HepG2 (cell line): ENCODE measurements at regions not wholly inside any gene's neighbourhood (a gene's known extent, or its start where the extent isn't known, plus 50 kb on each side); places are given as distances from the start of the nearest gene placed in this dataset.

Experiments
- ATAC-seq: fragments of 200-7000 bp; cut with Tn5 transposase; 3 replicates; pipeline ENCODE4 v1.9.1; 2020; ENCODE audit warnings: mild to moderate bottlenecking, moderate library complexity
- BruUV-seq: library from RNA; stranded (reverse); fragments of 400-500 nt; replicated peaks from 2 replicates; lab custom pipeline; 2021; lab: Mats Ljungman, UMichigan
- CTCF ChIA-PET: fragments of 300-600 bp; formaldehyde crosslinking; extraction: SDS; loops from one replicate; lab custom pipeline; 2021; ENCODE audit warnings: low total read pairs, inconsistent platforms, low intra/inter-chr PET ratio; lab: Yijun Ruan, JAX
- POLR2A ChIA-PET: fragments of 350-600 bp; sonication (Branson Sonifier 250); formaldehyde crosslinking; loops from one replicate; lab custom pipeline; 2020; ENCODE audit warnings: antibody characterized with exemption, inconsistent platforms; lab: Yijun Ruan, JAX
- DNase-seq: peaks from one replicate; pipeline ENCODE4 v3.0.0-alpha.2; 2015; ENCODE audit warnings: low spot score
- FAIRE-seq: peaks from 3 replicates; lab custom pipeline; 2011; peaks lifted over from hg19 to GRCh38; lab: Jason Lieb, UNC
- H2AFZ ChIP-seq: one replicate; pipeline ENCODE4 v1.6.1; 2011; ENCODE audit warnings: low read length, inconsistent platforms
- H3K27ac ChIP-seq: fragments of 300-600 bp; 3 replicates; pipeline ENCODE4 v1.8.0; 2011; ENCODE audit warnings: mixed run types, mild to moderate bottlenecking, mixed read lengths, low read length, inconsistent platforms; ENCODE audit not compliant: insufficient read depth; ENCODE audit errors: extremely low read length
- H3K27me3 ChIP-seq, 2 experiments: fragments of 200-600 bp in 1 of 2; 2 replicates in 1 of 2; 3 replicates in 1 of 2; pipeline versions ENCODE4 v1.6.0 to v1.8.0; 2011; ENCODE audit warnings: low read length in 2 of 2, mild to moderate bottlenecking in 2 of 2, moderate library complexity in 2 of 2, inconsistent platforms in 1 of 2; ENCODE audit not compliant: insufficient read depth in 2 of 2, control insufficient read depth in 1 of 2
- H3K36me3 ChIP-seq, 2 experiments: fragments of 200-600 bp in 1 of 2; replicated peaks in 1 of 2; 2 replicates in 1 of 2; 3 replicates in 1 of 2; pipeline versions ENCODE4 v1.5.1 to v1.8.0; 2011; ENCODE audit warnings: low read length in 2 of 2, inconsistent platforms in 1 of 2; ENCODE audit not compliant: insufficient read depth in 2 of 2, control insufficient read depth in 1 of 2
- H3K4me1 ChIP-seq: 2 replicates; pipeline ENCODE4 v1.5.1; 2012; ENCODE audit warnings: low read length, inconsistent platforms; ENCODE audit not compliant: insufficient read depth
- H3K4me2 ChIP-seq: 2 replicates; pipeline ENCODE4 v1.6.0; 2011; ENCODE audit warnings: low read depth, low read length, inconsistent platforms
- H3K4me3 ChIP-seq, 3 experiments: fragments of 200-600 bp in 1 of 3; sonication (generic), shearing (Covaris generic) in 1 of 3; replicated peaks in 1 of 3; 2 replicates each; pipeline ENCODE4 v1.5.1; 2011 to 2016; ENCODE audit warnings: low read length in 3 of 3, inconsistent platforms in 2 of 3, low read depth in 2 of 3, mild to moderate bottlenecking in 2 of 3, control low read depth in 1 of 3, mixed read lengths in 1 of 3; ENCODE audit not compliant: insufficient read depth in 1 of 3
- H3K79me2 ChIP-seq: one replicate; pipeline ENCODE4 v1.6.1; 2011; ENCODE audit warnings: low read length, inconsistent platforms; ENCODE audit not compliant: insufficient read depth
- H3K9ac ChIP-seq: 2 replicates; pipeline ENCODE4 v1.6.0; 2011; ENCODE audit warnings: mild to moderate bottlenecking, low read depth, low read length, inconsistent platforms; ENCODE audit not compliant: insufficient read depth
- H3K9me3 ChIP-seq: 2 replicates; pipeline ENCODE4 v1.5.1; 2012; ENCODE audit warnings: mild to moderate bottlenecking, low read length
- H4K20me1 ChIP-seq: 2 replicates; pipeline ENCODE4 v1.6.0; 2011; ENCODE audit warnings: inconsistent platforms, mild to moderate bottlenecking, low read length, moderate library complexity; ENCODE audit not compliant: insufficient read depth
- CAMTA2 ChIP-seq: sonication (generic); formaldehyde crosslinking; IDR thresholded peaks from 2 replicates; pipeline ENCODE4 v1.4.0; 2020; ENCODE audit warnings: mild to moderate bottlenecking, missing genetic modification reagents, borderline replicate concordance
- CENPX ChIP-seq: sonication (generic); formaldehyde crosslinking; IDR thresholded peaks from 2 replicates; pipeline ENCODE4 v1.9.0; 2021; ENCODE audit warnings: mild to moderate bottlenecking, missing genetic modification reagents, moderate library complexity
- CHD2 ChIP-seq: IDR thresholded peaks from 2 replicates; pipeline ENCODE4 v1.6.1; 2011; ENCODE audit warnings: low read depth, low read length, improper control_type of control experiment
- ELF3 ChIP-seq: IDR thresholded peaks from 2 replicates; pipeline ENCODE4 v1.6.1; 2016; ENCODE audit warnings: missing genetic modification reagents, missing compliant biosample characterization
- FOXK1 ChIP-seq: sonication (generic); formaldehyde crosslinking; IDR thresholded peaks from 2 replicates; pipeline ENCODE4 v1.4.0; 2020; ENCODE audit warnings: low read depth, missing genetic modification reagents, borderline replicate concordance
- GABPB1 ChIP-seq: IDR thresholded peaks from 2 replicates; pipeline ENCODE4 v1.6.1; 2016; ENCODE audit warnings: mild to moderate bottlenecking, missing genetic modification reagents, moderate library complexity, missing compliant biosample characterization
- KAT8 ChIP-seq: IDR thresholded peaks from 2 replicates; pipeline ENCODE4 v1.6.1; 2016; ENCODE audit warnings: missing genetic modification reagents, missing compliant biosample characterization
- MAF1 ChIP-seq: sonication (generic); formaldehyde crosslinking; IDR thresholded peaks from 2 replicates; pipeline ENCODE4 v1.5.0; 2020; ENCODE audit warnings: missing genetic modification reagents, borderline replicate concordance
- MEIS2 ChIP-seq: sonication (generic); formaldehyde crosslinking; IDR thresholded peaks from 2 replicates; pipeline ENCODE4 v1.9.0; 2021; ENCODE audit warnings: mild to moderate bottlenecking, missing genetic modification reagents
- SOX13 ChIP-seq, 3 experiments: fragments of 450-650 bp in 1 of 3; sonication (generic) in 1 of 3; formaldehyde crosslinking in 1 of 3; IDR thresholded peaks in 2 of 3; conservative IDR thresholded peaks in 1 of 3; 2 replicates each; pipeline versions ENCODE4 v1.5.0 to v1.6.1; 2016 to 2020; ENCODE audit warnings: antibody characterized with exemption in 1 of 3, mild to moderate bottlenecking in 1 of 3, missing compliant biosample characterization in 1 of 3, missing genetic modification reagents in 1 of 3, moderate library complexity in 1 of 3
- ZFY ChIP-seq: sonication (generic); formaldehyde crosslinking; IDR thresholded peaks from 2 replicates; pipeline ENCODE4 v1.4.0; 2020; ENCODE audit warnings: missing genetic modification reagents
- ZNF142 ChIP-seq: sonication (generic); formaldehyde crosslinking; IDR thresholded peaks from 2 replicates; pipeline ENCODE4 v1.4.0; 2020; ENCODE audit warnings: missing genetic modification reagents
- ZNF232 ChIP-seq: sonication (generic); formaldehyde crosslinking; IDR thresholded peaks from 2 replicates; pipeline ENCODE4 v1.4.0; 2020; ENCODE audit warnings: missing genetic modification reagents, borderline replicate concordance
- ZNF335 ChIP-seq: sonication (generic); formaldehyde crosslinking; IDR thresholded peaks from 2 replicates; pipeline ENCODE4 v1.4.0; 2020; ENCODE audit warnings: missing genetic modification reagents
- ZNF337 ChIP-seq: sonication (generic); formaldehyde crosslinking; IDR thresholded peaks from 2 replicates; pipeline ENCODE4 v1.5.1; 2020; ENCODE audit warnings: missing genetic modification reagents, low read depth, mild to moderate bottlenecking, borderline replicate concordance
- ZNF784 ChIP-seq: sonication (generic); formaldehyde crosslinking; IDR thresholded peaks from 2 replicates; pipeline ENCODE4 v1.5.1; 2020; ENCODE audit warnings: missing genetic modification reagents, mild to moderate bottlenecking, borderline replicate concordance
- ZNF792 ChIP-seq: IDR thresholded peaks from 2 replicates; pipeline ENCODE4 v1.6.1; 2016
- ZNF891 ChIP-seq: sonication (generic); formaldehyde crosslinking; IDR thresholded peaks from 2 replicates; pipeline ENCODE4 v1.5.0; 2020; ENCODE audit warnings: mild to moderate bottlenecking, missing genetic modification reagents
- WGBS: methylation state at CpG from one replicate; pipeline ENCODE4 v1.1.6; 2017; ENCODE audit warnings: low lambda C conversion rate; 5-methylcytosine and 5-hydroxymethylcytosine counted together
- in situ Hi-C: cut with HindIII; loops from 2 replicates; pipeline ENCODE4 v1.10.0; 2017; ENCODE audit warnings: low pct_unique_long_range_greater_than_20kb; ENCODE audit not compliant: extremely low pct_ligation_motif_present
- intact Hi-C: fragments of 100-400 bp; cut with micrococcal nuclease; formaldehyde crosslinking; loops from one replicate; pipeline ENCODE4 v1.10.0; 2022; ENCODE audit not compliant: unreplicated experiment

GRCh38 chr1:67532452-67533216 is 102.4 kb upstream of the SERBP1 start:
- FAIRE-seq (peak; percentile 66), DNase-seq (peak; percentile 85), ATAC-seq (peak; percentile 59)
- H3K4me3 ChIP-seq, result peak overlapping the region in 1 of 3 experiments; percentile 18; a peak in 1 of 6 replicates
- peak overlapping the region; percentile 82 for H3K27ac ChIP-seq
- peak overlapping the region; percentile 54 for H3K4me2 ChIP-seq
- no TSS peak for BruUV-seq
- H3K9me3 ChIP-seq, result no peaks in the 10 kb centered on the region; the same call in 1 of the 2 replicates
- H4K20me1 ChIP-seq, result no peaks in the 10 kb centered on the region
- H3K27me3 ChIP-seq, result no peaks in the 10 kb centered on the region
- H3K79me2 ChIP-seq, result no peaks in the 10 kb centered on the region
- ChIA-PET POLR2A (interaction anchor here (0.6 to 4.4 kb wide), 8 partner anchors 7 to 227 kb away, joined by 3 to 114 read pairs (median 8); partner anchors contain the start of gene GADD45A), CTCF (interaction anchor here (1.3 to 1.4 kb wide), 2 partner anchors 227 to 239 kb away, joined by 4 to 5 read pairs; no protein-coding TSS in a partner anchor)
- H3K36me3 ChIP-seq, result no peaks in the 10 kb centered on the region
- intact Hi-C loops, result loop anchor here (1.0 to 10.0 kb wide), 2 partner anchors 18 to 322 kb away; no protein-coding TSS in a partner anchor
- peak overlapping the region; percentile 42 for H3K9ac ChIP-seq
- in situ Hi-C loops, result no loop called here
- H3K4me1 ChIP-seq, result peaks cover 65% of the 10 kb centered on the region
- 57% methylated on average over 7 of the region's 7 CpGs for WGBS
- no peak overlapping the region for H2AFZ ChIP-seq
- peak; percentile 38 for TF ChIP-seq ZFY
- TF ChIP-seq MAF1, result no peak
- no peak for TF ChIP-seq ZNF891
- peak; percentile 36; the same call in 1 of the 2 replicates for TF ChIP-seq KAT8
- no peak for TF ChIP-seq ZNF784 (CRISPR knock-in tag)
- no peak for TF ChIP-seq CHD2
- no peak for TF ChIP-seq ZNF335 (CRISPR knock-in tag)
- no peak for TF ChIP-seq SOX13 (IDR thresholded peaks at IDR 0.05)
- TF ChIP-seq SOX13 (CRISPR knock-in tag; conservative IDR thresholded peaks at IDR 0.05 in 1 of 2, IDR thresholded peaks at IDR 0.05 in 1 of 2), result peak in 1 of 2 experiments; percentile 42; a peak in 1 of 4 replicates
- no peak for TF ChIP-seq CENPX
- no peak for TF ChIP-seq CAMTA2
- TF ChIP-seq MEIS2 (CRISPR knock-in tag), result 0 out of 2 replicates have a peak, but pooled peaks have one; percentile 51
- 0 out of 2 replicates have a peak, but pooled peaks have one; percentile 31 for TF ChIP-seq ZNF232 (CRISPR knock-in tag)
- TF ChIP-seq ELF3 (CRISPR knock-in tag), result peak; percentile 62
- no peak for TF ChIP-seq ZNF337 (CRISPR knock-in tag)
- no peak for TF ChIP-seq GABPB1
- TF ChIP-seq FOXK1 (CRISPR knock-in tag), result no peak
- peak; percentile 58; the same call in 1 of the 2 replicates for TF ChIP-seq ZNF142 (CRISPR knock-in tag)
- peak; percentile 51; the same call in 1 of the 2 replicates for TF ChIP-seq ZNF792 (CRISPR knock-in tag)
